Activated T-cell treated with anti-CD3 and anti-CD28 coated beads for 24 hours (primary cell): ENCODE measurements at regions not wholly inside any gene's neighbourhood (a gene's known extent, or its start where the extent isn't known, plus 50 kb on each side); places are given as distances from the start of the nearest gene placed in this dataset.

Experiments
- DNase-seq: peaks from one replicate; pipeline ENCODE4 v3.0.0-alpha.2; 2020; ENCODE audit warnings: low read depth

- no peak for DNase-seq
Measured at GRCh38 chr6:138609801-138610430, 110.6 kb upstream of the NHSL1 start.

GRCh38 chr6:138610816-138611215 lies 111.5 kb upstream of the NHSL1 start:
- no peak for DNase-seq

GRCh38 chr6:138614151-138614550 lies 114.9 kb upstream of the NHSL1 start:
- no peak for DNase-seq

GRCh38 chr6:138618168-138618567 lies 118.9 kb upstream of the NHSL1 start:
- DNase-seq, result no peak

- no peak for DNase-seq
Measured at GRCh38 chr6:138620630-138621029, 121.3 kb upstream of the NHSL1 start.

- no peak for DNase-seq
Measured at GRCh38 chr6:138622967-138623366, 123.7 kb upstream of the NHSL1 start.

GRCh38 chr6:138631566-138631965 lies 132.3 kb upstream of the NHSL1 start:
- DNase-seq, result no peak

GRCh38 chr6:138637822-138638221 lies 135.7 kb upstream of the CCDC28A start:
- DNase-seq, result no peak

- no peak for DNase-seq
Measured at GRCh38 chr6:138638604-138639003, 135.0 kb upstream of the CCDC28A start.

GRCh38 chr6:138640028-138640427 lies 133.5 kb upstream of the CCDC28A start:
- no peak for DNase-seq

- no peak for DNase-seq
Measured at GRCh38 chr6:138643210-138643609, 130.4 kb upstream of the CCDC28A start.

GRCh38 chr6:138645976-138646640 lies 127.5 kb upstream of the CCDC28A start:
- DNase-seq, result no peak

GRCh38 chr6:138647006-138647405 lies 126.6 kb upstream of the CCDC28A start:
- DNase-seq, result no peak

- no peak for DNase-seq
Measured at GRCh38 chr6:138648127-138648526, 125.4 kb upstream of the CCDC28A start.

- no peak for DNase-seq
Measured at GRCh38 chr6:138651491-138651890, 122.1 kb upstream of the CCDC28A start.

GRCh38 chr6:138652824-138653223 lies 120.7 kb upstream of the CCDC28A start:
- no peak for DNase-seq

GRCh38 chr6:138653435-138653834 lies 120.1 kb upstream of the CCDC28A start:
- no peak for DNase-seq

GRCh38 chr6:138654715-138655634 lies 118.6 kb upstream of the CCDC28A start:
- peak; percentile 8 for DNase-seq

GRCh38 chr6:138655828-138656227 lies 117.7 kb upstream of the CCDC28A start:
- DNase-seq, result no peak

GRCh38 chr6:138656364-138657064 lies 117.1 kb upstream of the CCDC28A start:
- DNase-seq, result no peak

GRCh38 chr6:138657065-138657425 lies 116.5 kb upstream of the CCDC28A start:
- no peak for DNase-seq

- DNase-seq, result no peak
Measured at GRCh38 chr6:138659998-138660397, 113.6 kb upstream of the CCDC28A start.
